ENCODE measurements at regions not wholly inside any gene's neighbourhood (a gene's known extent, or its start where the extent isn't known, plus 50 kb on each side); places are given as distances from the start of the nearest gene placed in this dataset.

- no peak for TF ChIP-seq CTCF (IDR thresholded peaks at IDR 0.05)
Measured at GRCh38 chr2:156083763-156084493, 248.6 kb downstream of the NR4A2 start.

DNA sequence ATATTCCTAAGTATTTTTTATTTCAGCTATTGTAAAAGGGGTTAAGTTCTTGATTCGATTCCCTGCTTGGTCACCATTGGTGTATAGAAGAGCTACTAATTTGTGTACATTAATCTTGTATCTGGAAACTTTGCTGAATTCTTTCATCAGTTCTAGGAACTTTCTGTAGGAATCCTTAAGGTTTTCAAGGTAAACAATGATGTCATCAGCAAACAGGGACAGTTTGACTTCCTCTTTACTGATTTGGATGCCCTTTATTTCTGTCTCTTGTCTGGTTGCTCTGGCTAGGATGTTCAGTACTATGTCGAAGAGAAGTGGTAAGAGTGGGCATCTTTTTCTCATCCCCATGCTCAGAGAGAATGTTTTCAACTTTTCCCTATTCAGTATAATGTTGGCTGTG is 252.7 kb downstream of the NR4A2 start:
- TF ChIP-seq CTCF (IDR thresholded peaks at IDR 0.05) = no peak

- TF ChIP-seq CTCF (IDR thresholded peaks at IDR 0.05) = no peak
Measured at GRCh38 chr2:156077041-156077742, 255.3 kb downstream of the NR4A2 start.

GRCh38 chr2:156065912-156066311 is 266.6 kb downstream of the NR4A2 start:
- TF ChIP-seq CTCF (IDR thresholded peaks at IDR 0.05) = no peak

DNA sequence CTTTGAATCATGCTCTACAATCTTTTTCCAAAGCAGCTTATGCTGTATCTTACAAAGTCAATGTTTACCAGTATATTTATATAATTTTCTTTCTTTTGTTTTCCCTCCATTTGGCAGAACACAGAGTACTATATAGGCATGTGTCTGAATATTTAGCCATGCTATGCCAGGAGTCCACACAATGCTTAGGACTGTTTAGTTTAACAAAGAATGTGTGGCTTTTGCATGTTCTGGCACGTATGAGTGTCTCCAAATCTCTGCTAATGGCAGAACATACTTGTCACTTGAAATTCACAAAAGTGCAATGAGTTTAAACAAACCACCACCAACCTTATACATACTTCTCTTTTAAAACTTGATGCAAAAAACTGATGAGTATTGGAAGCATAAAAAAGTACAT is 268.0 kb downstream of the NR4A2 start:
- no peak for TF ChIP-seq CTCF (IDR thresholded peaks at IDR 0.05)

DNA sequence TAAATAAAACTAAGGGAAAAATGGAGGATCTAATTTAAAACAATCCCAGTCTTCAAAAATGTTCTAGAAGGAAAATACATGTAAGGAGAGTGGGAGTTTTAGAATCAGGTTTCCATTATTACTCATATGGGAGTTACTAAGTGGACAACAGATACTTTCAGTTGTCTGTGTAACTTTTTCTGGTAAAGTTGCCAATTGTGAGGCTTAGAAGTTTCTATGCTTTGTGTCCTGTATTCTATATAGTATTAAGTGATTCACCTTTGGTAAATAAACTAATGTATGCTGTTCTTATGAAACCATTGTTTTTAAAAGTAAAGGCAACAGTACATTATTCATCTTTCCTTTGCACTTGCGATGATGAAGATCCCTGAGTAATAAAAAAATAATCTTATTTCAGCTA is 274.9 kb downstream of the NR4A2 start:
- no peak for TF ChIP-seq CTCF (IDR thresholded peaks at IDR 0.05)

DNA sequence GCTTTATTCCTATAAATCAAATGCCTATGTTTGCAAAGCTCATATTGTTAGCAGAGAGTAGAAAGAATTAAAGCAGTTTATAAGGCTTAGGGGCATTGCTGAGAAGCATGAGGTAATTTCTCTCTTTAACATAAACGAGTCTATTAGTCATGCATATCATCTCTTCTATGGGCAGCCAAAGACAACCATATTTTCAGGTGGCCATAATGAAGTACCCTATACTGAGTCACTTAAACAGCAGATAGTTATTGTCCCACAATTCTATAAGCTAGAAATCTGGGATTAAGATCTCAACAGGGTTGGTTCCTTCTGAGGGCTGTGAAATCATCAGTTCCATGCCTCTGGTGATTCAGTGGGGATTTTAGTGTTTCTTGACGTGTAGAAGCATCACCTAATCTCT is 277.5 kb downstream of the NR4A2 start:
- TF ChIP-seq CTCF (IDR thresholded peaks at IDR 0.05) = no peak
